MG63 (cell line): ENCODE measurements at regions not wholly inside any gene's neighbourhood (a gene's known extent, or its start where the extent isn't known, plus 50 kb on each side); places are given as distances from the start of the nearest gene placed in this dataset.
A peak's percentile ranks its signal among the peaks of the same experiment; 100 is the strongest.

ENCODE experiments used
- DNase-seq: peaks from one replicate; pipeline ENCODE4 v3.0.0-alpha.2; 2020
- H3K27me3 ChIP-seq: fragments of 250-450 bp; sonication (Bioruptor Pico); 2 replicates; pipeline ENCODE4 v1.5.1; 2020; ENCODE audit warnings: mild to moderate bottlenecking, moderate library complexity
- H3K36me3 ChIP-seq: fragments of 250-450 bp; sonication (Bioruptor Pico); 2 replicates; pipeline ENCODE4 v1.5.1; 2020; ENCODE audit warnings: mild to moderate bottlenecking, moderate library complexity
- H3K4me3 ChIP-seq: fragments of 250-450 bp; sonication (Bioruptor Pico); 2 replicates; pipeline ENCODE4 v1.5.1; 2020; ENCODE audit warnings: mild to moderate bottlenecking, moderate library complexity
- H3K9me3 ChIP-seq: fragments of 250-450 bp; sonication (Bioruptor Pico); 2 replicates; pipeline ENCODE4 v1.5.1; 2020; ENCODE audit warnings: mild to moderate bottlenecking, moderate library complexity

DNA sequence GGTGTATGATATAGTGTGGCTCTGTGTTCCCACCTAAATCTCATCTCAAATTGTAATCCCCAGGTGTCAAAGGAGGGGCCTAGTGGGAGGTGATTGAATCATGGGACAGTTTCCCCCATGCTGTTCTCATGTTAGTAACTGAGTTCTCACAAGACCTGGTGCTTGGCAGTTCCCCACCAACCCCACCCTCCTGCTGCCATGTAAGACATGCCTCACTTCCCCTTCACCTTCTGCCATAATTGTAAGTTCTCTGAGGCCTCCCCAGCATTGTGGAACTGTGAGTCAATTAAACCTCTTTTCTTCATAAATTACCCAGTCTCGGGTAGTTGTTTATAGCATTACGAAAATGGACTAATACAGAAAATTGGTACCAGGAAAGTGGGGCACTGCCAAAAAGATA is 1705.3 kb downstream of the NCAM2 start:
- Histone ChIP-seq H3K4me3 (no peak overlapping the region), H3K27me3 (no peaks in the 10 kb centered on the region), H3K9me3 (no peaks in the 10 kb centered on the region), H3K36me3 (no peaks in the 10 kb centered on the region)
- DNase-seq, result no peak

DNA sequence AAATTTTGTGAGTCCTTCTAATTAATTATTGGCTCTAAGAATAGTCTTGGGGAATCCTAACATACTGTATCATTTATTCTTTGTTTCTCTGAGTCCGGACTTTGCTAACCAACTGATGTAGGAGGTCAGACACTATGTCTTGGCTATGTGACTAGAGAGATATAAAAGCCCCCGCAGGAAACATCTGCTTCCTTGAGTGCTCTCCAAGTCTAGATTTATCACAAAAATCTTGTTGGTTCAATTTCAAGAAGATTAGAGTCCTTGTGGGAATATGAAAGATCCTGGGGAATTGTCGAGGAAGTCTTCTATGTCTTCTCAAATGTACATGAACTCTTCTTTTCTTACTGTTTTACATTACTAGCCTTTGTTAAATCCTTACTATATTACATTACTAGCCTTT is 1712.5 kb downstream of the NCAM2 start:
- Histone ChIP-seq H3K36me3 (no peaks in the 10 kb centered on the region), H3K9me3 (no peaks in the 10 kb centered on the region), H3K27me3 (no peaks in the 10 kb centered on the region), H3K4me3 (no peak overlapping the region)
- no peak for DNase-seq

DNA sequence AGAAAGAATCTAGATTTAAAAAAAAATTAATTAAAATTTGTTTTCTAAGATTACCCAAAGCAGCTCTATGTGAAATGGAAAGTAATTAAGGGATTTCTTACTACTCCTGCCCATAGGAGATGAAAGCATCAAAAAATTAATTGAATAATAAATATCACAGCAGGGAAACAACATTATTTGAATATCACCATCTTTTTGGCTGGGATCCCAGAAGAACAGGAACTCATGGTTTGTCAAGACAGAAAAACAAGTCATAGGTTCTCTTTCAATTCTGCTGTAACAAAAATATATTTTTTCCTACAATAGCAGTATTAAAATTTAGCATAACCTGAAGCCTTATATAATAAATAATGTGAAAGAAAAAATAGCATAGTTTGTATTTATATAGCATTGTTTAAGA is 1713.4 kb downstream of the NCAM2 start:
- H3K4me3 ChIP-seq, result no peak overlapping the region
- no peaks in the 10 kb centered on the region for H3K9me3 ChIP-seq
- DNase-seq, result no peak
- no peaks in the 10 kb centered on the region for H3K36me3 ChIP-seq
- H3K27me3 ChIP-seq, result no peaks in the 10 kb centered on the region

DNA sequence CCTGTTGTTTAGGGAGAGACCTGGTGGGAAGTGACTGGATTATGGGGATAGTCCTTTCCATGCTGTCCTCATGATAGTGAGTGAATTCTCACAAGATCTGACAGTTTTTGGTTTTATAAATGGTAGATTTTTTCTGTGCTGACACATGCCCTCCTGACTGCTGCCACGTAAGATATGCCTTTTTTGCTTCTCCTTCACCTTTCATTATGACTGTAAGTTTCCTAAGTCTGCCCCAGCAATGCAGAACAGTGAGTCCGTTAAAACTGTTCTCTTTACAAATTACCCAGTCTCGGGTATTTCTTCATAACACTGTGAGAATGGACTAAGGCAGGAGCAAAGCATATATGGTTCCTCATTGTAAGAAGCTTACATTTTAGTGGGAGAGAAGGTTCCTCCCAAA is 1727.2 kb downstream of the NCAM2 start:
- Histone ChIP-seq H3K9me3 (peaks cover 8% of the 10 kb centered on the region), H3K36me3 (no peaks in the 10 kb centered on the region), H3K27me3 (no peaks in the 10 kb centered on the region), H3K4me3 (no peak overlapping the region)
- DNase-seq, result no peak

DNA sequence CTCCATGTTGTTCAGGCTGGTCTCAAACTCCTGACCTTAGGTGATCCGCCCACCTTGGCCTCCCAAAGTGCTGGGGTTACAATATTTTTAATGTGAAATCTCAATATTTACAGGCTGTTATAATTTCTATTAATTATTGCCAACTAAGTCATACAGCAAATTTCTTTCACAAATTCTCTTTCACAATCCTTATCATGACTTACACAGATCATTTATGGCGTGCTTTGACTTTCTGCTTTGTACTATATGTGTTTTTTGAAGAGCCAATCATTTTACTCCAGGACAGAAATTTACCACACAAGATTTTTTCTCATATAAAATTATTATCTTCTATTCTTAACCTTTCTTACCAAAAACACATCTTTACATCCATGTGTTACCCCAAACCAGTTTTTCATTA is 1729.9 kb downstream of the NCAM2 start:
- Histone ChIP-seq H3K36me3 (no peaks in the 10 kb centered on the region), H3K9me3 (peaks cover 8% of the 10 kb centered on the region), H3K27me3 (no peaks in the 10 kb centered on the region), H3K4me3 (no peak overlapping the region)
- DNase-seq, result no peak

DNA sequence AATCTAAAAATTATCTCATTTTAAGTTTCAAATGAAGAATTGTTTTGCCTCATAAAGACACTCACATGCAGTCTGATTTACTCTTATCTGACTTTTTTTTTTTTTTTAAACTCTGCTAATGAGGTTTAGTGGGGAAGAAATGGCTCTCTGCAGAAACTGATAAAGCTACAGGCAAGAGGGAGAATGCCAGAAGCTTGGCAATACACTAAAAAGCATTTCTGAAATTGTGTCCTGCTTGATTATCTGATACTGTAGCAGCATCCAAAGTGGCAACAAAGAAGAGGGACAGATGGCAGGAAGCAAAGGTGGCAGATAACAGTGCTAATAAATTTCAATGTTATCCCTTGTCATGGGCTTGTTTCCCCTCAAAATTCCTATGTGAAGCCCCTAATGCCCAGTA is 1744.9 kb downstream of the NCAM2 start:
- Histone ChIP-seq H3K4me3 (no peak overlapping the region), H3K36me3 (no peaks in the 10 kb centered on the region), H3K27me3 (no peaks in the 10 kb centered on the region), H3K9me3 (no peaks in the 10 kb centered on the region)
- no peak for DNase-seq

DNA sequence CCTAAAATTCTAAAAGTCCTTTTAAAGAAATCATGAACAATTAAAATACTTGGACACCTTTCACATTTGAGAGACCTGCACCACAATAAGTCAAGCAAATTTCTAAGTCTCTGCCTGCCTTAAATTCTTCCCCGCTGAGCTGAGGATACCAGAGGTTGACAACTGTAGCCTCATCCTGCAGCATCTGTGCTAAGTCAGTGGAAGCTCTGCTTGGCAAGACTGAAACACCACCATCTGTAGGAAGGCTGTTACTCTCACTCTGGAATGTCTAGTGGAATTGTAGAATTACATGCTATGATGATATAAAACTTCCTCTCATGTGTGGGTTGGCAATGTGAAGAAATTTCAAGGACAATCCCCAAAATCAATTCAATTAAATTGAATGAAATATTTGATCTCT is 1756.5 kb downstream of the NCAM2 start:
- DNase-seq, result no peak
- Histone ChIP-seq H3K36me3 (no peaks in the 10 kb centered on the region), H3K9me3 (no peaks in the 10 kb centered on the region), H3K27me3 (no peaks in the 10 kb centered on the region), H3K4me3 (no peak overlapping the region)

DNA sequence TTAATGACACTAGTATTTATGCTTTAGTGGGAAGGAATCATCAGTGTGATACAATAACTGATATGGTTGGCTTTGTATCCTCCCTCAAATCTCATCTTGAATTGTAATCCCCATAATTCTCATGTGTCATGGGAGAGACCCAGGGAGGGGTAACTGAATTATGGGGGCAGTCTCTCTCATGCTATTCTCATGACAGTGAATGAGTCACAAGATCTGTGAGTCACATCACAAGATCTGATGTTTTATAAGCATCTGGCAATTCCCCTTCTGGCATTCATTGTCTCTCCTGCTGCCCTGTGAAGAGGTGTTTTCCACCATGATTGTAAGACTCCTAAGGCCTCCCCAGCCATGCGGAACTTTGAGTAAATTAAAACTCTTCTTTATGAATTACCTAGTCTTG is 1760.3 kb downstream of the NCAM2 start:
- Histone ChIP-seq H3K4me3 (no peak overlapping the region), H3K27me3 (no peaks in the 10 kb centered on the region), H3K36me3 (no peaks in the 10 kb centered on the region), H3K9me3 (no peaks in the 10 kb centered on the region)
- peak; percentile 10 for DNase-seq

DNA sequence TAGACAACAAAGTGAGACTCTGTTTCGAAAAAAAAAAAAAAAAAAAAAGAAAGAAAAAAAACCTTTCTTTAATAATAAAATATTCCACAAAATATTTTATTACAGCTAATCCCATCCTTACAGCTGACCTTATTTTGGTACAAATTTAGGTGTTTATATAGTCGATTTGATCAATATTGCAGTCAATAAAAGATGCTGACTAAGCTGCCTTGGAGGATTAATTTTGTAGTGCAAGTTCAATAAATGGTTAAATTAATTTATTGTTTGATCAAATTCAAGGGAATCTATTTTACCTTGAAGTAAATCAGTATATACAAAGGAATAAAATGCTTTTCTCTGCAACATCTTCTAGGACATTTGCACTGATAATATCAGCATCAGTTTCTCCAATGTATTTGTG is 1764.3 kb downstream of the NCAM2 start:
- Histone ChIP-seq H3K27me3 (no peaks in the 10 kb centered on the region), H3K4me3 (no peak overlapping the region), H3K9me3 (no peaks in the 10 kb centered on the region), H3K36me3 (no peaks in the 10 kb centered on the region)
- DNase-seq, result no peak

DNA sequence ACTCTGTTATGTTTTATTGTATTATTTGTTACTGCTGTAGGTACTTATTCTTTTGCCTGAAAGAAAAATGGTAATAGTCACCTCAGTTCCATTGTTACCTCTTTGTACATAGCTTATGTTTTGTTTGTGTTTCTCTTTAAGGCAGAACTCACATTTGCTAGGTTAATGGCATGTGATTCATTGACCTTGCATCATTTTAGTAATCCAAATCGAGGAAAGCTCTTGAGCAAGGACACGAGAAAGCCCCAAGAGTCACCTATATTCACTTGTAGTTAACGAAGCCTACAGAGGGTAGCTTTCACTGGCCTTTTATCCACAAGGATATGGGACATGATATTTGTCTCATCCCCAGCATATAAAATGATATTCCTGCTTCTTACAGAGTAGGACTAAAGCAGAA is 1765.2 kb downstream of the NCAM2 start:
- Histone ChIP-seq H3K9me3 (no peaks in the 10 kb centered on the region), H3K36me3 (no peaks in the 10 kb centered on the region)
- no peak for DNase-seq

DNA sequence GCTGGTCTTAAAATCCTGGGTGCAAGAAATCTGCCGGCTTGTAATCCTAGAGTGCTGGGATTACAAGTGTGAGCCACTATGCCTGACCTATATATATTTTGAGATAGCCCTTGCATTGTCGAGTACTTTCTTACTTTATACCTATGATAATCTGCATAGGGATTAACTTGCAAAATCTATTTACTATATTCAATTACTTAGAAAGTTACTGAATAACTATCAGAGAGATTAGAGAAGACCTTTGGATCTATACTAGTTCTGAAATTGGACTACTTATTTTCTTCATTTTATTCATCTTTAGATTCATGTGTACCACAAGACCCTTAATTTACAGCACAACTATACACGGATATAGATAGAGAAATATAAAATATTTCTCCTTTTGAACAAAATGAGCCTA is 1766.0 kb downstream of the NCAM2 start:
- no peak overlapping the region for H3K4me3 ChIP-seq
- no peaks in the 10 kb centered on the region for H3K9me3 ChIP-seq
- no peaks in the 10 kb centered on the region for H3K27me3 ChIP-seq
- DNase-seq, result no peak
- no peaks in the 10 kb centered on the region for H3K36me3 ChIP-seq

More for the DNA sequence above, 1765.2 kb downstream of the NCAM2 start:
- H3K27me3 ChIP-seq, result no peaks in the 10 kb centered on the region
- no peak overlapping the region for H3K4me3 ChIP-seq

DNA sequence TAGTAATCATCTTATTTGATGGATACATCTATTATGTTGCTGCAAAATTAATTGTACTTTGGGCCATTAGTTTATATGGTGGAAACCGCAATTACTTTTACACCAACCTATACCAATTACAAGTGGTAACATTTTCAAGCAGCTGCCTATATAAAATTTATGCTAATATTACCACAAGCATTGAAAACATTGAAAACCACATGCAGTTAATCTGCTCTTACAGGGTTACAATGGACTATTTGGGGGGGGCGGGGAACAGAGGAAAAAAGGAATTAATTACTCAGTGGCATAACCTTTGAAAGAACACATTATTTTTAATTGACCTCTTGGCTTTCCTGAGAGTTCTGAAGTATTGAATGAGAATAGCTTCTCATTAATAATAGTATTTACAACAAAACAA is 1793.2 kb downstream of the NCAM2 start:
- DNase-seq, result no peak
- Histone ChIP-seq H3K4me3 (no peak overlapping the region), H3K9me3 (no peaks in the 10 kb centered on the region), H3K36me3 (no peaks in the 10 kb centered on the region), H3K27me3 (no peaks in the 10 kb centered on the region)

DNA sequence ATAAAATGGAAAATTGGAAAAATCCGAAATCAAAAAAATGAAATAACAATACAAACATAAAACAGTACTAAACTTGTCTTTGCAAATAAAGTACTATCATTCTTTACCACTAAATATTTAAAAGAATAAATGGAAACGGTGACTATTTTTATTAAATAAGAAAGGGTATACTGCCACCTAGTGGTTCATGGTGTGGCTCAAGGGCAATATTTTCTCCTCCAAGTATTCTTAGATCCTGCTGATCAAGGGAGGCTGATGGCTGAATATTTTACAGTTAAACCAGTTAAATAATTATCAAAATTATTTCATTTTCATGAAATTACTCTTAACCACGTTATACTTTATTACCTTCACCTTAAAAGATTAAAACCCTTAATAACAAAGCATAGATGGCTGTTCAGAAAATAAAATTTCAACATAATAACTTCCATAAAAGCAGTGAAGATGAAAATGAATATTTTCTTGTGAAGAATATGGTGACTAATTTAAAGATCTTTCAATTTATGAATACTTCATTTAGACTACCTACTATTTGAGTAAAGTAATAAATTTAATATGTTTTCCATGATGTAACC is 1793.9 kb downstream of the NCAM2 start:
- Histone ChIP-seq H3K27me3 (no peaks in the 10 kb centered on the region), H3K4me3 (no peak overlapping the region), H3K36me3 (no peaks in the 10 kb centered on the region), H3K9me3 (no peaks in the 10 kb centered on the region)
- DNase-seq, result no peak

DNA sequence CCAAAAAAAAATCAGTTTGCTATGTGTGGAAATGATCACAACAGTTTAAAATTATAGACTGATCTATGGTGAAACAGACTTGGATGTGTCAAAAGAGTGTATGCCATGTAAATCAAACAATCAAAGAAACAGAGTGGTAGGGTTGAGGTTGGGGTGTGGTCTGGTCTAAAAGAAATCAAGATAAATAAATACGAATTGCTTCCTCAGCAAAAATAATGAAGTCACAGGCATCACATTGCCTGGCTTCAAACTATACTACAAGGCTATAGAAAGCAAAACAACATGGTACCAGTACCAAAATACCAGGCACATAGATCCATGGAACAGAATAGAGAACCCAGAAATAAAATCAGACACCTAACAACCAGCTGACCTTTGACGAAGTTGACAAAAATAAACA is 1796.9 kb downstream of the NCAM2 start:
- no peaks in the 10 kb centered on the region for H3K9me3 ChIP-seq

DNA sequence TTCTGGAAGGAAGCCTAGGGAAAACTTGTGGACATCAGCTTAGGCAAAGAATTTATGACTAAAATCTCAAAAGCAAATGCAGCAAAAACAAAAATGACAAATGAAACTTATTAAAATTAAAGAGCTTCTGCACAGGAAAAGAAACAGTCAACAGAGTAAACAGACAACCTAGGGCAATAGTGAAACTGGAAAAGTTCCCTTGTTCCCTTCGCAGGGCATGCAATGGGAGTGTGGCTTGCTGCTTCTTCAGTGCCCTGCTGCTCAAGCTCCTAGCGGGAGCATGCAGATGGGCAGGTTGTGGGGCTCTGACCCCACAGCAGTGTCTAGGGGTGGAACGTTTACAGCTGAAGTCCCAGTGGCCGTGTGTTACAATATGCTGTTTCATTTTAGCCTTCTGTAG is 1797.4 kb downstream of the NCAM2 start:
- H3K4me3 ChIP-seq, result no peak overlapping the region
- H3K27me3 ChIP-seq, result no peaks in the 10 kb centered on the region
- H3K9me3 ChIP-seq, result no peaks in the 10 kb centered on the region
- no peaks in the 10 kb centered on the region for H3K36me3 ChIP-seq
- no peak for DNase-seq

More for the DNA sequence above, 1796.9 kb downstream of the NCAM2 start:
- no peaks in the 10 kb centered on the region for H3K27me3 ChIP-seq
- no peak for DNase-seq
- H3K4me3 ChIP-seq, result no peak overlapping the region
- H3K36me3 ChIP-seq, result no peaks in the 10 kb centered on the region

DNA sequence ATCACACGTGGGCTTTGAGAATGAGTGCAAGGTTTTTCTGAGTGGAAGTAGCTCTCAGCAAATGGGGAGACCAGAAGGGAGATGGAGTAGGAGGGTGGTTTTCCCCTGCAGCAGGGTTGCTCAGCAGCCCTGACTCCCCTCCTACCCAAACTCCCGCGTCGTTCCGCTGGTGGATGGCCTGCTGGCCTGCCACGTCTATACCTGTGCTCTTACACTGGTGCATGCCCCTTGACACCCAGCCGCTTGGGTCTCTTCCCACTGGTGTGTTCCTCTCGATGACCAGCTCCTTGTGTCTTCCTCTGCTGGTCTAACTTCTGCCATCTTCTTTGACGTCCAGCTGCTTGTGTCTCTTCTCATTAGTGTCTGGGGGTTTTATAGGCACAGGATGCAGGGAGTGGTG is 1797.9 kb downstream of the NCAM2 start:
- Histone ChIP-seq H3K36me3 (no peaks in the 10 kb centered on the region), H3K9me3 (no peaks in the 10 kb centered on the region), H3K4me3 (no peak overlapping the region), H3K27me3 (no peaks in the 10 kb centered on the region)
- no peak for DNase-seq

DNA sequence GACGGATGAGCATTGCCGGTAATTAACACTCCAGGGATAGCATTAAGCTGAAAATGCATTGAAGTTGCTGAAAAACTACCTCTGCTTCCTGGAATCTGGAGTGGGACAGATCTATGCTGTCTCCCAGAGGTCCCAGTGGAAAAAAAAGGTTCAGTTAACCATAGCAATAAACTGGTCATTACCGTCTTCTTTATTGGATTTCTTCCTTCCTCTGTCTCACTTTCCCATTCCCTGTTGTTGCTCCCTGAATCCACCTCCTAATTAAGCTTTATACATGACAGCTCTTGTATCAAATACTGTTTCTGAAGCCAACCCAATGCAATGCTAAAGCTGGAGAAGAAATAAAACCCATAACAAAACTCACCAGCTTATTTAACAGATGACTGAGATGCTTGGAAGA is 1805.9 kb downstream of the NCAM2 start:
- Histone ChIP-seq H3K9me3 (no peaks in the 10 kb centered on the region), H3K27me3 (no peaks in the 10 kb centered on the region), H3K36me3 (no peaks in the 10 kb centered on the region), H3K4me3 (no peak overlapping the region)
- no peak for DNase-seq

DNA sequence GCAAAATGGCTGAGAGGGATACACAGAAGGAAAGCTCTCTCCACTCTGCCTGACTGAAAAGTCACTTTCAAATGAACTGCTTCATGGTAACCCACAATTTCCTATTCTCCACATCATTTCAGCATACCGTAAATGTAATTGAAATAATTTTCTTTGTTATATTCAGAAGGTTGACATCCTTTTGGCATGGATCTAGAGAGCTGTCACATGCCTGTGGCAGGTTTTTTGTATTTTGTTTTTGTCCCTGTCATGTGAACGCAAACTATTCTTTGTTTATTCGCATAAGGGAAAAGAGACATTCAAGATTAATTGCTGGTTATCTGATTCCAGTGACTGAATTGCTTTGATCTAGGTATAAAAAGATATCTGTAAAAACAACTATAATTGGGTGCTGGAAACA is 1808.1 kb downstream of the NCAM2 start:
- H3K9me3 ChIP-seq, result no peaks in the 10 kb centered on the region
- no peaks in the 10 kb centered on the region for H3K36me3 ChIP-seq
- DNase-seq, result no peak
- H3K27me3 ChIP-seq, result no peaks in the 10 kb centered on the region
- H3K4me3 ChIP-seq, result no peak overlapping the region

DNA sequence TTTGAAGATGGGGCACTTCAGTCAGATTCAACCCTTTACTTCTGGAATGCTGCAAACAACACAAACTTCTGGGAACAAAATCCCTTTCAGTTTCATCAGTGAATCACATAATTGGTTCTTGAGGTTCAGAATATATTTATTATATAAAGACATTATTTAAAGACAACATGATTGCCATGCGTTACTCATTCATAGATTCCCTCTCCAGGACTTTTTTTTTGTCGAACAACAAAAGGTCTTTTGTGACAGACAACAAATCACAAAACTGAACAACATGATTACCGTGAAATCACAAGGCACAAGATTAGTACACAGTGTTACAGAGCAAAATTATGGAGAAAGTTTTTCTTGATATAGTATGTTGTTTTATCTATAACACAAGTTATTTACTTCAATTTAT is 1815.0 kb downstream of the NCAM2 start:
- H3K36me3 ChIP-seq, result no peaks in the 10 kb centered on the region
- H3K9me3 ChIP-seq, result no peaks in the 10 kb centered on the region
- no peak for DNase-seq
- no peak overlapping the region for H3K4me3 ChIP-seq
- H3K27me3 ChIP-seq, result no peaks in the 10 kb centered on the region
